Neural cell (in vitro differentiated cells): ENCODE measurements at regions not wholly inside any gene's neighbourhood (a gene's known extent, or its start where the extent isn't known, plus 50 kb on each side); places are given as distances from the start of the nearest gene placed in this dataset.

ENCODE experiments used
- H2AFZ ChIP-seq: fragments of 200-600, 300-800 bp; sonication (generic), shearing (Covaris generic); 2 replicates; pipeline ENCODE4 v1.6.0; 2014; ENCODE audit warnings: low read depth, mild to moderate bottlenecking, antibody characterized with exemption, low read length, moderate library complexity
- H3F3A ChIP-seq: fragments of 200-600 bp; shearing (Covaris generic); 2 replicates; pipeline ENCODE4 v1.6.1; 2016; ENCODE audit warnings: mild to moderate bottlenecking, moderate library complexity, mixed read lengths, antibody characterized with exemption, low read length; ENCODE audit not compliant: insufficient read depth, poor library complexity, severe bottlenecking
- H3K27ac ChIP-seq: fragments of 200-600, 300-800 bp; sonication (generic), shearing (Covaris generic); 2 replicates; pipeline ENCODE4 v1.5.1; 2014; ENCODE audit warnings: mild to moderate bottlenecking, low read length, moderate library complexity
- H3K27me3 ChIP-seq: fragments of 300-800, 200-600 bp; sonication (generic), shearing (Covaris generic); 2 replicates; pipeline ENCODE4 v1.6.0; 2014; ENCODE audit warnings: mild to moderate bottlenecking, low read depth, low read length, moderate library complexity; ENCODE audit not compliant: insufficient read depth
- H3K36me3 ChIP-seq: fragments of 300-800, 200-600 bp; sonication (generic), shearing (Covaris generic); 2 replicates; pipeline ENCODE4 v1.5.1; 2014; ENCODE audit warnings: mild to moderate bottlenecking, antibody characterized with exemption, low read length, moderate library complexity; ENCODE audit not compliant: insufficient read depth
- H3K4me2 ChIP-seq: fragments of 300-800, 200-600 bp; sonication (generic), shearing (Covaris generic); 2 replicates; pipeline ENCODE4 v1.6.0; 2014; ENCODE audit warnings: mild to moderate bottlenecking, low read length
- H3K4me3 ChIP-seq: fragments of 300-800, 200-600 bp; sonication (generic), shearing (Covaris generic); 2 replicates; pipeline ENCODE4 v1.5.1; 2014; ENCODE audit warnings: mild to moderate bottlenecking, low read length, moderate library complexity
- H3K79me2 ChIP-seq: fragments of 200-600 bp; shearing (Covaris generic); replicated peaks from 2 replicates; pipeline ENCODE4 v1.6.0; 2014; ENCODE audit warnings: mild to moderate bottlenecking, low read length, moderate library complexity; ENCODE audit not compliant: insufficient read depth
- H3K9ac ChIP-seq: fragments of 300-800, 200-600 bp; sonication (generic), shearing (Covaris generic); 2 replicates; pipeline ENCODE4 v1.6.1; 2016; ENCODE audit warnings: mild to moderate bottlenecking, low read length, mixed read lengths
- H3K9me2 ChIP-seq: fragments of 200-600 bp; shearing (Covaris generic); 2 replicates; pipeline ENCODE4 v1.6.1; 2016; ENCODE audit warnings: mild to moderate bottlenecking, low read length, mixed read lengths; ENCODE audit not compliant: insufficient read depth
- H3K9me3 ChIP-seq: fragments of 200-600, 300-800 bp; sonication (generic), shearing (Covaris generic); 2 replicates; pipeline ENCODE4 v1.6.1; 2016; ENCODE audit warnings: mild to moderate bottlenecking, mixed run types, low read length, moderate library complexity, mixed read lengths
- H4K20me1 ChIP-seq: fragments of 200-600 bp; shearing (Covaris generic); 2 replicates; pipeline ENCODE4 v1.6.1; 2016; ENCODE audit warnings: mild to moderate bottlenecking, mixed run types; ENCODE audit not compliant: insufficient read depth
- EP300 ChIP-seq: fragments of 450-650 bp; conservative IDR thresholded peaks from 2 replicates; pipeline ENCODE4 v1.6.1; 2014; ENCODE audit warnings: antibody characterized with exemption, mild to moderate bottlenecking, moderate library complexity; ENCODE audit not compliant: poor library complexity, severe bottlenecking
- EZH2 ChIP-seq: fragments of 200-600, 300-800 bp; shearing (Covaris generic), sonication (generic); IDR thresholded peaks from 2 replicates; pipeline ENCODE4 v1.6.1; 2014; ENCODE audit warnings: antibody characterized with exemption, low read length, borderline replicate concordance, mild to moderate bottlenecking; ENCODE audit not compliant: insufficient read depth, poor library complexity, severe bottlenecking
- MXI1 ChIP-seq: fragments of 450-650 bp; conservative IDR thresholded peaks from 2 replicates; pipeline ENCODE4 v1.6.1; 2014; ENCODE audit warnings: antibody characterized with exemption, mild to moderate bottlenecking; ENCODE audit not compliant: poor library complexity, severe bottlenecking
- POLR2AphosphoS5 ChIP-seq: IDR thresholded peaks from 2 replicates; pipeline ENCODE4 v1.6.1; 2012
- RAD21 ChIP-seq: fragments of 450-650 bp; conservative IDR thresholded peaks from 2 replicates; pipeline ENCODE4 v1.6.1; 2014; ENCODE audit warnings: antibody characterized with exemption, mild to moderate bottlenecking, moderate library complexity
- SMC3 ChIP-seq: fragments of 450-650 bp; conservative IDR thresholded peaks from 2 replicates; pipeline ENCODE4 v1.6.1; 2014; ENCODE audit warnings: antibody characterized with exemption, mild to moderate bottlenecking, moderate library complexity; ENCODE audit not compliant: poor library complexity
- TAF1 ChIP-seq: IDR thresholded peaks from 2 replicates; pipeline ENCODE4 v1.6.1; 2012; ENCODE audit warnings: low read depth
- TF ChIP-seq, protein P1 (sequence below): IDR thresholded peaks from 2 replicates; pipeline ENCODE4 v1.6.1; 2012; ENCODE audit warnings: borderline replicate concordance
- TF ChIP-seq, protein P2 (sequence below): fragments of 450-650 bp; IDR thresholded peaks from 2 replicates; pipeline ENCODE4 v1.5.1; 2014; ENCODE audit warnings: antibody characterized with exemption, mild to moderate bottlenecking, moderate library complexity; ENCODE audit not compliant: poor library complexity, severe bottlenecking

DNA sequence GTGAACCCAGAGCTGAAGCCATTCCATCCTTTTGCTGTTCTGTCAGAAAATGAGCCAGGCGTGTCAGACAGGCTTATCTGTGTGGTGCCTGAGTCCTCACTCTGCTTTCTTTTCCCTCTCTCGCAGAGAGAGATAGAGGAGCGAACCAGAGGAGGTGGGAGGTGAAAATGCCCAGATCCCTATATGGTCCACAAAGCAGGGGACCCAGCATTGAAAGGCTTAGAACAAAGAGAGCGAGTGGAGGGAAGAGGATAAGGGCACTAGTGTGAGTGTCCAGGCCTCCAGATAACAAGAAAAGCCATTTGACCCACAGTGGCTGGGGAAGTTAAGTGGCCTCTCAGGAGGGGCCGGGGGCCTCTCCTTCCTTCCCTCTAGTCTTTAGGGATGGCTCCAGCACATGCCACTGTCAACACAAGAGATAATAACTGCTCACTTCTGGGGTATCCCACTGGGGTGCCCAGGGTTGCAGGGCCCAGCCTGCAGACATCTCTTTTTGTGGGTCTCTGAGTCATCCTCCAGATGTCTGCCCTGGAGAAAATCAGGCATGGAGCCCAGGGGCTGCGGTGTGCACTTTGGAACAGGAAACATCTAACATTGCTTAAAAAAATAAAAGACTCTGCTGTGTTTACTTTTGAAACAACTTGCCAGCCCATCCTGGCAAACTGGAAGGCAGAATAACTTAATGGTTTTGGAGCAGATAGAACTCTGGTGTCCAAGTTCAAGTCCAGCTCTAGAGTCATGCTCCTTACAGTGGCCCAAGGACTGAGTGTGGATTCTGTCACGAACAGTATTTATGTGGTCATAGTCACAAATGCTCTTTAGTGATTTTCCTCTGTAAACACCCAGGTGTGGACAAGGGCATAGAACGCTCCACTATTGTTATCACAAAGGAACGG is 189.5 kb downstream of the CXCL12 start:
- Histone ChIP-seq H3F3A (no peaks in the 10 kb centered on the region), H3K9me3 (no peaks in the 10 kb centered on the region), H3K9ac (no peak overlapping the region), H3K27me3 (no peaks in the 10 kb centered on the region), H3K27ac (no peak overlapping the region), H4K20me1 (no peaks in the 10 kb centered on the region), H2AFZ (no peak overlapping the region), H3K4me3 (no peak overlapping the region), H3K4me2 (no peak overlapping the region), H3K9me2 (no peaks in the 10 kb centered on the region), H3K36me3 (no peaks in the 10 kb centered on the region), H3K79me2 (no peaks in the 10 kb centered on the region)
- TF ChIP-seq POLR2AphosphoS5 (no peak), SMC3 (no peak), EZH2 (no peak), EP300 (no peak), TAF1 (no peak), RAD21 (no peak), MXI1 (no peak)
- TF ChIP-seq, protein P1, sequence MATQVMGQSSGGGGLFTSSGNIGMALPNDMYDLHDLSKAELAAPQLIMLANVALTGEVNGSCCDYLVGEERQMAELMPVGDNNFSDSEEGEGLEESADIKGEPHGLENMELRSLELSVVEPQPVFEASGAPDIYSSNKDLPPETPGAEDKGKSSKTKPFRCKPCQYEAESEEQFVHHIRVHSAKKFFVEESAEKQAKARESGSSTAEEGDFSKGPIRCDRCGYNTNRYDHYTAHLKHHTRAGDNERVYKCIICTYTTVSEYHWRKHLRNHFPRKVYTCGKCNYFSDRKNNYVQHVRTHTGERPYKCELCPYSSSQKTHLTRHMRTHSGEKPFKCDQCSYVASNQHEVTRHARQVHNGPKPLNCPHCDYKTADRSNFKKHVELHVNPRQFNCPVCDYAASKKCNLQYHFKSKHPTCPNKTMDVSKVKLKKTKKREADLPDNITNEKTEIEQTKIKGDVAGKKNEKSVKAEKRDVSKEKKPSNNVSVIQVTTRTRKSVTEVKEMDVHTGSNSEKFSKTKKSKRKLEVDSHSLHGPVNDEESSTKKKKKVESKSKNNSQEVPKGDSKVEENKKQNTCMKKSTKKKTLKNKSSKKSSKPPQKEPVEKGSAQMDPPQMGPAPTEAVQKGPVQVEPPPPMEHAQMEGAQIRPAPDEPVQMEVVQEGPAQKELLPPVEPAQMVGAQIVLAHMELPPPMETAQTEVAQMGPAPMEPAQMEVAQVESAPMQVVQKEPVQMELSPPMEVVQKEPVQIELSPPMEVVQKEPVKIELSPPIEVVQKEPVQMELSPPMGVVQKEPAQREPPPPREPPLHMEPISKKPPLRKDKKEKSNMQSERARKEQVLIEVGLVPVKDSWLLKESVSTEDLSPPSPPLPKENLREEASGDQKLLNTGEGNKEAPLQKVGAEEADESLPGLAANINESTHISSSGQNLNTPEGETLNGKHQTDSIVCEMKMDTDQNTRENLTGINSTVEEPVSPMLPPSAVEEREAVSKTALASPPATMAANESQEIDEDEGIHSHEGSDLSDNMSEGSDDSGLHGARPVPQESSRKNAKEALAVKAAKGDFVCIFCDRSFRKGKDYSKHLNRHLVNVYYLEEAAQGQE = no peak
- TF ChIP-seq, protein P2, sequence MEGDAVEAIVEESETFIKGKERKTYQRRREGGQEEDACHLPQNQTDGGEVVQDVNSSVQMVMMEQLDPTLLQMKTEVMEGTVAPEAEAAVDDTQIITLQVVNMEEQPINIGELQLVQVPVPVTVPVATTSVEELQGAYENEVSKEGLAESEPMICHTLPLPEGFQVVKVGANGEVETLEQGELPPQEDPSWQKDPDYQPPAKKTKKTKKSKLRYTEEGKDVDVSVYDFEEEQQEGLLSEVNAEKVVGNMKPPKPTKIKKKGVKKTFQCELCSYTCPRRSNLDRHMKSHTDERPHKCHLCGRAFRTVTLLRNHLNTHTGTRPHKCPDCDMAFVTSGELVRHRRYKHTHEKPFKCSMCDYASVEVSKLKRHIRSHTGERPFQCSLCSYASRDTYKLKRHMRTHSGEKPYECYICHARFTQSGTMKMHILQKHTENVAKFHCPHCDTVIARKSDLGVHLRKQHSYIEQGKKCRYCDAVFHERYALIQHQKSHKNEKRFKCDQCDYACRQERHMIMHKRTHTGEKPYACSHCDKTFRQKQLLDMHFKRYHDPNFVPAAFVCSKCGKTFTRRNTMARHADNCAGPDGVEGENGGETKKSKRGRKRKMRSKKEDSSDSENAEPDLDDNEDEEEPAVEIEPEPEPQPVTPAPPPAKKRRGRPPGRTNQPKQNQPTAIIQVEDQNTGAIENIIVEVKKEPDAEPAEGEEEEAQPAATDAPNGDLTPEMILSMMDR = no peak

DNA sequence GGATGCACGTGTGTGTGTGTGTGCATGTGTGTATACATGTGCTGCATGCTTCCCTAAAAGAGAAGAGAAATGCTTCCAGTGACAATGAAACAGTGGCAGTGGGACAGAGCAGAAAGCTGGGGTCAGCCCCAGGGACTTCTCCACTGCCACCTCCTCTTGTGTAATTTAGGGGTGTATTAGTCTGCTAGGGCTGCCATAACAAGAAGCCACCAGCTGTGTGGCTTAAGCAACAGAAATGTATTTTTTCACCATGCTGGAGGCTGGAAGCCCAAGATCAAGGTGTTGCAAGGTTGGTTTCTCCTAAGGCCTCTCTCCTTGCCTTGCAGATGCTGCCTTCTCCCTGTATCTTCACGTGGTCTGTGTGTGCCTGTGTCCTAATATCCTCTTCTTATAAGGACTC is 190.5 kb downstream of the CXCL12 start:
- Histone ChIP-seq H3K4me2 (no peak overlapping the region), H3F3A (no peaks in the 10 kb centered on the region), H3K36me3 (no peaks in the 10 kb centered on the region), H3K27me3 (no peaks in the 10 kb centered on the region), H3K4me3 (no peak overlapping the region), H4K20me1 (no peaks in the 10 kb centered on the region), H2AFZ (no peak overlapping the region), H3K9me3 (no peaks in the 10 kb centered on the region), H3K9me2 (no peaks in the 10 kb centered on the region), H3K9ac (no peak overlapping the region), H3K79me2 (no peaks in the 10 kb centered on the region), H3K27ac (no peak overlapping the region)
- TF ChIP-seq MXI1 (no peak), EZH2 (no peak), SMC3 (no peak), TAF1 (no peak), RAD21 (no peak), EP300 (no peak), POLR2AphosphoS5 (no peak)
- TF ChIP-seq, protein P2 = no peak
- TF ChIP-seq, protein P1 = no peak
